Epithelial cell of esophagus (primary cell): ENCODE measurements at regions not wholly inside any gene's neighbourhood (a gene's known extent, or its start where the extent isn't known, plus 50 kb on each side); places are given as distances from the start of the nearest gene placed in this dataset.

Source experiments
- DNase-seq: peaks from one replicate; pipeline ENCODE4 v3.0.0; 2010; ENCODE audit warnings: low read depth
- H3K4me3 ChIP-seq: 2 replicates; pipeline ENCODE4 v1.5.1; 2011; ENCODE audit warnings: mild to moderate bottlenecking, low read length, control low read depth
- CTCF ChIP-seq: IDR thresholded peaks from 2 replicates; pipeline ENCODE4 v1.5.1; 2011; ENCODE audit warnings: low read depth, mild to moderate bottlenecking, low read length, control low read depth, inconsistent platforms; ENCODE audit not compliant: insufficient read depth; ENCODE audit errors: missing control alignments

GRCh38 chr3:23657647-23658046 lies 148.1 kb upstream of the UBE2E1 start:
- no peak for DNase-seq
- TF ChIP-seq CTCF = no peak
- no peak overlapping the region for H3K4me3 ChIP-seq

GRCh38 chr3:23659274-23659673 lies 146.5 kb upstream of the UBE2E1 start:
- no peak for DNase-seq

GRCh38 chr3:23659840-23660430 lies 145.8 kb upstream of the UBE2E1 start:
- no peak for TF ChIP-seq CTCF
- no peak overlapping the region for H3K4me3 ChIP-seq
- no peak for DNase-seq

More at GRCh38 chr3:23659274-23659673, 146.5 kb upstream of the UBE2E1 start:
- H3K4me3 ChIP-seq = no peak overlapping the region
- TF ChIP-seq CTCF = no peak

- no peak for TF ChIP-seq CTCF
Observed at GRCh38 chr3:23662079-23662617, 143.6 kb upstream of the UBE2E1 start.

GRCh38 chr3:23663246-23663645 lies 142.5 kb upstream of the UBE2E1 start:
- DNase-seq = no peak
- no peak overlapping the region for H3K4me3 ChIP-seq
- TF ChIP-seq CTCF = no peak

More at GRCh38 chr3:23662079-23662617, 143.6 kb upstream of the UBE2E1 start:
- DNase-seq = no peak
- no peak overlapping the region for H3K4me3 ChIP-seq

GRCh38 chr3:23663661-23664186 lies 142.0 kb upstream of the UBE2E1 start:
- no peak for TF ChIP-seq CTCF
- no peak overlapping the region for H3K4me3 ChIP-seq
- DNase-seq = no peak

- no peak overlapping the region for H3K4me3 ChIP-seq
- peak; percentile 52 for DNase-seq
- no peak for TF ChIP-seq CTCF
Observed at GRCh38 chr3:23664459-23664858, 141.3 kb upstream of the UBE2E1 start.
